A549 (cell line): ENCODE measurements at regions not wholly inside any gene's neighbourhood (a gene's known extent, or its start where the extent isn't known, plus 50 kb on each side); places are given as distances from the start of the nearest gene placed in this dataset.
"Not testable (repeated sequence)": the region's sequence is repeated elsewhere in the genome, so short reads cannot be mapped to it uniquely, and the experiment has no call there.

Experiments
- BHLHE40 ChIP-seq: IDR thresholded peaks from 2 replicates; pipeline ENCODE4 v1.6.1; 2012; ENCODE audit warnings: low read depth, low read length, inconsistent platforms
- JUNB ChIP-seq: fragments of >200 bp; sonication (Bioruptor Twin); formaldehyde crosslinking; IDR thresholded peaks from 2 replicates; pipeline ENCODE4 v1.6.1; 2016
- MAFK ChIP-seq: fragments of 450-650 bp; IDR thresholded peaks from 2 replicates; pipeline ENCODE4 v1.6.1; 2014; ENCODE audit not compliant: partially characterized antibody
- POLR2A ChIP-seq: IDR thresholded peaks from 2 replicates; pipeline ENCODE4 v1.6.1; 2012; ENCODE audit warnings: mild to moderate bottlenecking, low read length
- RCOR1 ChIP-seq: fragments of 150-350 bp; IDR thresholded peaks from 2 replicates; pipeline ENCODE4 v1.6.1; 2014; ENCODE audit warnings: antibody characterized with exemption, low read length, low read depth
- SMC3 ChIP-seq: fragments of >200 bp; sonication (Bioruptor Twin); formaldehyde crosslinking; IDR thresholded peaks from 3 replicates; pipeline ENCODE4 v1.6.1; 2018; ENCODE audit warnings: inconsistent platforms
- TF ChIP-seq, protein P1 (sequence below): fragments of >200 bp; sonication (Bioruptor Twin); formaldehyde crosslinking; IDR thresholded peaks from 3 replicates; pipeline ENCODE4 v1.5.1; 2016
- TF ChIP-seq, protein P2 (sequence below): fragments of 200-600 bp; sonication (generic); IDR thresholded peaks from 2 replicates; pipeline ENCODE4 v1.6.1; 2016; ENCODE audit warnings: antibody characterized with exemption, mild to moderate bottlenecking, moderate library complexity

DNA sequence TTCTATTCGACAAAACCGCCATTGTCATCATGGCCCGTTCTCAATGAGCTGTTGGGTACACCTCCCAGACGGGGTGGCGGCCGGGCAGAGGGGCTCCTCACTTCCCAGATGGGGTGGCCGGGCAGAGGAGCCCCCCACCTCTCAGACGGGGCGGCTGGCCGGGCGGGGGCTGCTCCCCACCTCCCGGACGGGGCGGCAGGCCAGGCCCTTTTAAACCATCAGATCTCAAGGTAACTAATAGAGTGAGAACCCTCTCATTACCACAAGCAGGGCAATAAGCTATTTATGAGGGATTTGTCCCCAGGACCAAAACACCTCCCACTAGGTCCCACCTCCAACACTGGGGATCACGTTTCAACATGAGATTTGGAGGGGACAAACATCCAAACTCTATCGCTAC is 571.5 kb downstream of the INSC start:
- TF ChIP-seq, protein P1, sequence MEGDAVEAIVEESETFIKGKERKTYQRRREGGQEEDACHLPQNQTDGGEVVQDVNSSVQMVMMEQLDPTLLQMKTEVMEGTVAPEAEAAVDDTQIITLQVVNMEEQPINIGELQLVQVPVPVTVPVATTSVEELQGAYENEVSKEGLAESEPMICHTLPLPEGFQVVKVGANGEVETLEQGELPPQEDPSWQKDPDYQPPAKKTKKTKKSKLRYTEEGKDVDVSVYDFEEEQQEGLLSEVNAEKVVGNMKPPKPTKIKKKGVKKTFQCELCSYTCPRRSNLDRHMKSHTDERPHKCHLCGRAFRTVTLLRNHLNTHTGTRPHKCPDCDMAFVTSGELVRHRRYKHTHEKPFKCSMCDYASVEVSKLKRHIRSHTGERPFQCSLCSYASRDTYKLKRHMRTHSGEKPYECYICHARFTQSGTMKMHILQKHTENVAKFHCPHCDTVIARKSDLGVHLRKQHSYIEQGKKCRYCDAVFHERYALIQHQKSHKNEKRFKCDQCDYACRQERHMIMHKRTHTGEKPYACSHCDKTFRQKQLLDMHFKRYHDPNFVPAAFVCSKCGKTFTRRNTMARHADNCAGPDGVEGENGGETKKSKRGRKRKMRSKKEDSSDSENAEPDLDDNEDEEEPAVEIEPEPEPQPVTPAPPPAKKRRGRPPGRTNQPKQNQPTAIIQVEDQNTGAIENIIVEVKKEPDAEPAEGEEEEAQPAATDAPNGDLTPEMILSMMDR, result not testable (repeated sequence)
- TF ChIP-seq SMC3, RCOR1, MAFK, POLR2A, JUNB, BHLHE40: not testable (repeated sequence)
- TF ChIP-seq, protein P2, sequence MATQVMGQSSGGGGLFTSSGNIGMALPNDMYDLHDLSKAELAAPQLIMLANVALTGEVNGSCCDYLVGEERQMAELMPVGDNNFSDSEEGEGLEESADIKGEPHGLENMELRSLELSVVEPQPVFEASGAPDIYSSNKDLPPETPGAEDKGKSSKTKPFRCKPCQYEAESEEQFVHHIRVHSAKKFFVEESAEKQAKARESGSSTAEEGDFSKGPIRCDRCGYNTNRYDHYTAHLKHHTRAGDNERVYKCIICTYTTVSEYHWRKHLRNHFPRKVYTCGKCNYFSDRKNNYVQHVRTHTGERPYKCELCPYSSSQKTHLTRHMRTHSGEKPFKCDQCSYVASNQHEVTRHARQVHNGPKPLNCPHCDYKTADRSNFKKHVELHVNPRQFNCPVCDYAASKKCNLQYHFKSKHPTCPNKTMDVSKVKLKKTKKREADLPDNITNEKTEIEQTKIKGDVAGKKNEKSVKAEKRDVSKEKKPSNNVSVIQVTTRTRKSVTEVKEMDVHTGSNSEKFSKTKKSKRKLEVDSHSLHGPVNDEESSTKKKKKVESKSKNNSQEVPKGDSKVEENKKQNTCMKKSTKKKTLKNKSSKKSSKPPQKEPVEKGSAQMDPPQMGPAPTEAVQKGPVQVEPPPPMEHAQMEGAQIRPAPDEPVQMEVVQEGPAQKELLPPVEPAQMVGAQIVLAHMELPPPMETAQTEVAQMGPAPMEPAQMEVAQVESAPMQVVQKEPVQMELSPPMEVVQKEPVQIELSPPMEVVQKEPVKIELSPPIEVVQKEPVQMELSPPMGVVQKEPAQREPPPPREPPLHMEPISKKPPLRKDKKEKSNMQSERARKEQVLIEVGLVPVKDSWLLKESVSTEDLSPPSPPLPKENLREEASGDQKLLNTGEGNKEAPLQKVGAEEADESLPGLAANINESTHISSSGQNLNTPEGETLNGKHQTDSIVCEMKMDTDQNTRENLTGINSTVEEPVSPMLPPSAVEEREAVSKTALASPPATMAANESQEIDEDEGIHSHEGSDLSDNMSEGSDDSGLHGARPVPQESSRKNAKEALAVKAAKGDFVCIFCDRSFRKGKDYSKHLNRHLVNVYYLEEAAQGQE, result not testable (repeated sequence)
